ENCODE measurements at regions not wholly inside any gene's neighbourhood (a gene's known extent, or its start where the extent isn't known, plus 50 kb on each side); places are given as distances from the start of the nearest gene placed in this dataset.

- TF ChIP-seq CTCF (conservative IDR thresholded peaks at IDR 0.05 in 1 of 2, IDR thresholded peaks at IDR 0.05 in 1 of 2; ENCODE audit: extremely low read depth in 1 of 2, insufficient read depth in 1 of 2, low read depth in 1 of 2, low read length in 2 of 2) (no peak), EZH2 (IDR thresholded peaks at IDR 0.05; ENCODE audit: borderline replicate concordance, low read length) (no peak)
These were observed 274.6 kb downstream of the NAF1 start for GRCh38 chr4:162891788-162892707.
